ENCODE measurements at regions not wholly inside any gene's neighbourhood (a gene's known extent, or its start where the extent isn't known, plus 50 kb on each side); places are given as distances from the start of the nearest gene placed in this dataset.

DNA sequence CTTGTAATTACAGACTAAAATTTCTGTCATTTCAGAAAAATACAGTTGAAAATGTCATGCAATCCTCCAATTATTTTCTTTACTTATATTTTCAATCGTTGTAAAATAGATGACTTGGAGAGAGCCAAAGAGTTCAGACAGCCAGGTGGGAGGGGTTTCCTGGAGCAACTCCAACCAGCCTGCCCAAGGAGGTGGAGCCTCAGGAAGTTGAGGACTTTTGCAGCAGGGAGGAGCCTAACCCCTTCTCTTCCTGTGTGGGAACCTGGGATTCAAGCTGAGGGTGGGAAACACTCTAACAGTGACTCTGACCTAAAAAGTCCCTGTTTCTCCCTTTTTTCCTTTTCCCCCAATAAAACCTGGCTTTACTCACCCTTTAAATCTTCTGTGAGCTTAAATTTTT, 72.2 kb upstream of the GABRG1 start:
- DNase-seq, result peak; percentile 16

DNA sequence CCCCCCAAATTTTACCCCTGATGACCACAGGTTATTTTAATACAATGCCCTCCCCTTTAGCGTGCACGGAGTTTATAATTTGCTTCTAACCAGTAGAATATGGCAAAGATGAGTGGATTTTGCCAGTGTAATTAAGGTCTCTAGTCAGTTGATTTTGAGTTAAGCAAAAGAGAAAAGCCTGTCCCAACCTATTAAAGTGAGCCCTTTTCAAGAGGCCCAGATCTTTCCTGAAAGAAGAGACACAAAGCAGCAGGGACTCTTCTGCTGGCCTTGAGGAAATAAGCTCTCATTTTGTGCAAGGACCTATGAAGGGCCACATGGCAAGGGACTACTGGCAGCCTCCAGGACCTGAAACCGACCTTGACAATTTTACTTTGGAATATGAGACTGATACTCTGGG, 61.9 kb upstream of the GABRG1 start:
- DNase-seq, result no peak

DNA sequence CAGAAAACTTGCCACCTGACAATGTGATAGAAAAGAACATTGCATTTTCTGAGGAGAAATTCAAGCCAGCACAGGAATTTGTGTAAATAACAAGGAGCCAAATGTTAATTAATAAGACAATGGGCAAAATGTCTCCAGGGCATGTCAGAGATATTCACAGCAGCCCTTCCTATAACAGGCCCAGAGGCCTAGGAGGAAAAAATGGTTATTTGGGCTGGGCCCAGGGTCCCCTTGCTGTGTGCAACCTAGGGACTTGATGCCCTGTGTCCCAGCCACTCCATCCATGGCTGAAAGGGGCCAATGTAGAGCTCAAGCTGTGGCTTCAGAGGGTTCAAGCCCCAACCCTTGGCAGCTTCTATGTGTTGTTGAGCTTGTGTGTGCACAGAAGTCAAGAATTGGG, 55.5 kb upstream of the GABRG1 start:
- no peak for DNase-seq
